Hematopoietic multipotent progenitor cell (in vitro differentiated cells): ENCODE measurements at regions not wholly inside any gene's neighbourhood (a gene's known extent, or its start where the extent isn't known, plus 50 kb on each side); places are given as distances from the start of the nearest gene placed in this dataset.
"Not testable (repeated sequence)": the region's sequence is repeated elsewhere in the genome, so short reads cannot be mapped to it uniquely, and the experiment has no call there.

ENCODE experiments used
- DNase-seq, 3 donors: peaks; one replicate each; pipeline ENCODE4 v3.0.0-alpha.2; 2011 to 2015; ENCODE audit warnings: low read depth in 2 of 3, low spot score in 2 of 3

DNA sequence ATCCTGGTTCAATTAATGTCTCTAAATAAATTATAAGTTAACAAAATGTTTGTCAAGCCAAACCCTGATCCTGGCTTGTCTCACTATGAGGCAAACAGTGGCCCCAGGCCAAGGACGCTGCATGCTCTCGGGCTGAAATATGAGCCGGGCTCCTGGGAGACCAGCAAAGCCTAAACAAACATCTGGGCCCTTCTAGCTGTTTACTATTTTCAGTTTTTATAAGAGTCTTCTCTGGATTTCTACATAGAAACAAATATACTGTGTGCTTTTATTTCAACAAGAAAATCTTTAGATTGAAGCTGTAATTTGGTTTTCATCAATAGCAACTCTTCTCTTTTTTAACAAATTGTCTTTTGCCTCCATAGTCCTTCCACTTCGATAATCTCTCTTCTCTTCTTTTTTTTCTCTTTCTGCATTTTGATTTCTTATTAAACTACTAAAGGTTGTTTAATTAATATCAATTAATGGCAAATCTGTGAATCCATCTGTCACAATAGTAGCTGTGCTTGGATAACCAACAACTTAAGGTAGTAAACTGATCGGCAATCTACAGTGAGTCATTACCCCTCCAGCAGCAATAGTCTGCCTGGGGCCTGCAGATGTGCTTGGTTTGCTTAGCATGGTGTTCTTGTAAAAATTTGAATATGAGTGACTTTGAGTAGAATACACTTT lies 83.3 kb upstream of the DNAJC1 start:
- no peak for DNase-seq

DNA sequence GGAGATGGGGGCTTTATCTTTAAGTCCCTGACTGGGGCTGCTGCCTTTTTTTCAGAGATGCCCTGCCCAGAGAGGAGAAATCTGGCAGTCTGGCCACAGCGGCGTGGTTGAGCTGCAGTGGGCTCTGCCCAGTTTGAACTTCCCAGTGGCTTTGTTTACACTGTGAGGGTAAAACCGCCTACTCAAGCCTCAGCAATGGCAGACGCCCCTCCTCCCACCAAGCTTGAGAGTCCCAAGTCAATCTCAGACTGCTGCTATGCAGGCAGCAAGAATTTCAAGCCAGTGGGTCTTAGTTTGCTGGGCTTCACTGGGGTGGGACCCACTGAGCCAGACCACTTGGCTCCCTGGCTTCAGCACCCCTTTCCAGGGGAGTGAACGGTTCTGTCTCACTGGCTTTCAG lies 76.4 kb upstream of the DNAJC1 start:
- DNase-seq: not testable (repeated sequence)

DNA sequence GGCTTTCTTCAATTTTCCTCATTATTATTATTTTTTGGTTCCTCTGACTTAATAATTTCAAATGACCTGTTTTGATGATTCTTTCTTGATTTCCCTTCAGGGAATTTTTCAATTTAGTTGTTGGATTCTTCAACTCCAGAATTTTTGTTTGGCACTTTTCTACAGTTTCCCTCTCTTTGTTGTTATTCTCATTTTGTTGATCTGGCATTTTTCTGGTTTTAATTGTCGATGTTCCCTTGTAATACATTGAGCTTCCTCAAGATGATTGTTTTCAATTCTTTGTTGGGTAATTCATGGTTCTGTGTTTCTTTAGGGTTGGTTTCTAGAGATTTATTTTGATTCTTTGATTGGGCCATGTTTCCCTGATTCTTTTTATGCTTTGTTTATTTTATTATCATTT lies 67.8 kb upstream of the DNAJC1 start:
- no peak for DNase-seq

DNA sequence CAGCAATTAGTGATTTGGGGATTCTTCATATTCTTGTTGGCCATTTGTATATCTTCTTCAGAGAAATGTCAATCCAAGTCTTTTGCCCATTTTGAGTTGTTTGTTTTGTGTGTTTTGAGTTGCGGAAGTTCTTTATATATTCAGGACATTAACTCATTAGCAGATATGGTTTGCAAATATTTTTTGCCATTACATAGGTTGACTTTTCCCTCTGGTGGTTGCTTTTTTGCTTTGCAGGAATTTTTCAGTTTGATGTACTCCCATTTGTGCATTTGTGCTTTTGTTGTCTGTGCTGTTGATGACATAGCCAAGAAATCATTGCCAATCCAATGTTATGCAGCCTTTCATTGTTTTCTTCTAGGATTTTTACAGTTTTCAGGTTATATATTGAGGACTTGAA lies 63.6 kb upstream of the DNAJC1 start:
- DNase-seq: no peak

DNA sequence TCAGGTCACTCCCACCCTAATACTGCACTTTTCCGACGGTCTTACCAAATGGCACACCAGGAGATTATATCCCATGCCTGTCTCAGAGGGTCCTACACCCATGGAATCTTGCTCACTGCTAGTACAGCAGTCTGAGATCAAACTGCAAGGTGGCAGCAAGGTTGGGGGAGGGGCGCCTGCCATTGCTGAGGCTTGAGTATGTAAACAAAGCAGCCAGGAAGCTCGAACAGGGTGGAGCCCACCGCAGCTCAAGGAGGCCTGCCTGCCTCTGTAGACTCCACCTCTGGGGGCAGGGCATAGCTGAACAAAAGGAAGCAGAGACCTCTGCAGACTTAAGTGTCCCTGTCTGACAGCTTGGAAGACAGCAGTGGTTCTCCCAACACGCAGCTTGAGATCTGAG lies 57.5 kb upstream of the DNAJC1 start:
- not testable (repeated sequence) for DNase-seq

DNA sequence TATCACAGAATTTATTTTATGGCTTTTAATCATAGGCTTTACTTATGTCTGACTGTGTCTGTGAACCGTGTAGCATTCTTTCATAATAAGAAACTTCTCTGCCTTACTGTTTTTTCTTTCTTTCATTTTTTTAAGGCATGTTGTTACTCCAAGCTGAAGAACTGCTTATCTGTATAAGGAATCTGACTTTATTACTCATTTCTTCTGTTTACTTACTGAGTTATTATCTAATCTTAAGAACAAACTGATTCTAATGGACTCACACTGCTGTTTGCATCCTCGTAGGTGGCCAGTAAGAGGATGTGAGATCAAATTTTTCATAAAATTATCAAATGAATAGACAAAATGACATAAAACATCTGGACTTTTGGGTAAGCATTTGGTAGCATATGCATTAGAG lies 54.7 kb upstream of the DNAJC1 start:
- DNase-seq: no peak

DNA sequence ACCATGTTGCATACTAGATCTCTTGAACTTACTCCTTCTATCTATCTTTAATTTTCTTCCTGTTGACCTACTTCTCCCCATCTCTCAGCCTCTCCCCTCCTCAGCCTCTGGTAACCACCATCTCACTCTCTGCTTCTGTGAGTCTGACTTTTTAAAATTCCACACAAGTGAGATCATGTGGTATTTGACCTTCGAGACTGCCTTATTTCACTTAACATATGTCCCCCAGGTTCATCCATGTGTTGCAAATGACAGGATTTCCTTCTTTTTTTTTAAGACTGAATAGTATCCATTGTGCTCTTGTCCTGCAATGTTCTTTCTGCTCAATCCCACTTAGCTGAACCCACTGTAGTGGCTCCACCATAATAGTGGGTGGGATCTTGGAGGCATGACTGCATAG lies 51.4 kb upstream of the DNAJC1 start:
- no peak for DNase-seq
